ENCODE measurements at regions not wholly inside any gene's neighbourhood (a gene's known extent, or its start where the extent isn't known, plus 50 kb on each side); places are given as distances from the start of the nearest gene placed in this dataset.

- no peak for DNase-seq
These were observed 60.3 kb upstream of the SLC27A6 start for GRCh38 chr5:128904805-128905567.

- peak; percentile 17 for DNase-seq
These were observed 59.6 kb upstream of the SLC27A6 start for GRCh38 chr5:128905568-128906110.

DNA sequence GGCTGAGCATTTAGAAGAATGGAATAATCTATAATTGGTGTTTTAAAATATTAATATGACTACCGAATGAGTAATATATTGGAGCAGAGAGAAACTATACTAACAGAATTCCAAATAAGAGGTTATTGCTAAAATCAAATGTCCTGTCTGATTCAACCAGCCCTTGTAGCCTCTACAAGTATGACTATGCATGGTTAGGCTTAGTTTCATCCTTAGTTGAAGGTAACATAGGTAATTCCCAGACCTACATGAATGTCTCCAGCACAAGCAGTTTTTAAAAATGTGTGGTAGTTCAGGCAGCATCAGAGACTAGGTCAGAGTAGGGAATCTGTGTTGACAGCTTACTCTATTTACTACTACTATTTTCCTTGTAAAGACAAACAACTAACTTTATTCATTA, 51.7 kb upstream of the SLC27A6 start:
- DNase-seq: no peak
